Gastrocnemius medialis (tissue), 4 donors: ENCODE measurements at regions not wholly inside any gene's neighbourhood (a gene's known extent, or its start where the extent isn't known, plus 50 kb on each side); places are given as distances from the start of the nearest gene placed in this dataset.

Source experiments
- ATAC-seq, 2 donors: fragments of 150-250 bp; one replicate each; pipeline ENCODE4 v1.9.1; 2016
- DNase-seq, 2 donors: peaks; one replicate each; pipeline ENCODE4 v3.0.0-alpha.2; 2019
- H3K27ac ChIP-seq, 4 donors: fragments of 200-600 bp; sonication (generic); 1 replicate in 1 of 4; 2 replicates in 3 of 4; pipeline ENCODE4 v1.5.1; 2016 to 2018; ENCODE audit warnings: mild to moderate bottlenecking in 2 of 4, moderate library complexity in 1 of 4
- H3K27me3 ChIP-seq, 3 donors: fragments of 200-600 bp; sonication (generic) in 2 of 3; 1 replicate in 1 of 3; 2 replicates in 2 of 3; pipeline versions ENCODE4 v1.5.1 to v1.6.0; 2016 to 2019; ENCODE audit warnings: mild to moderate bottlenecking in 1 of 3, moderate library complexity in 1 of 3
- H3K36me3 ChIP-seq, 2 donors: fragments of 200-600 bp; sonication (generic) in 1 of 2; one replicate each; pipeline ENCODE4 v1.5.1; 2017 to 2018
- H3K4me1 ChIP-seq, 2 donors: fragments of 200-600 bp; sonication (generic) in 1 of 2; one replicate each; pipeline ENCODE4 v1.5.1; 2016 to 2017; ENCODE audit warnings: mild to moderate bottlenecking in 2 of 2
- H3K4me3 ChIP-seq, 4 donors: fragments of 200-600 bp; sonication (generic) in 3 of 4; 1 replicate in 1 of 4; 2 replicates in 3 of 4; pipeline ENCODE4 v1.5.1; 2016 to 2019; ENCODE audit warnings: mild to moderate bottlenecking in 2 of 4
- H3K9me3 ChIP-seq, 3 donors: fragments of 200-600 bp; sonication (generic) in 2 of 3; 1 replicate in 1 of 3; 2 replicates in 2 of 3; pipeline ENCODE4 v1.5.1; 2016 to 2019
- POLR2A ChIP-seq, 2 donors: fragments of 450-650 bp; IDR thresholded peaks; one replicate each; pipeline ENCODE4 v1.6.1; 2017; ENCODE audit warnings: antibody characterized with exemption in 2 of 2, mild to moderate bottlenecking in 2 of 2, moderate library complexity in 2 of 2
- in situ Hi-C, 4 donors: fragments of 200-750 bp; cut with MboI; loops; one replicate each; pipeline versions ENCODE4 v1.15.0 to v1.8.0; 2017; ENCODE audit warnings: low sequenced_read_pairs in 4 of 4
- intact Hi-C: fragments of 100-400 bp; cut with DNase I; formaldehyde crosslinking; loops from one replicate; pipeline ENCODE4 v1.15.1; 2023; ENCODE audit warnings: low total_unique reads
- TF ChIP-seq, protein P1 (sequence below), 5 experiments: fragments of 450-650 bp in 3 of 5; fragments of 200-600 bp in 2 of 5; sonication (generic) in 2 of 5; IDR thresholded peaks in 4 of 5; conservative IDR thresholded peaks in 1 of 5; 1 replicate in 4 of 5; 2 replicates in 1 of 5; pipeline ENCODE4 v1.5.1; 2016 to 2019; ENCODE audit warnings: antibody characterized with exemption in 5 of 5, mild to moderate bottlenecking in 3 of 5, moderate library complexity in 3 of 5

DNA sequence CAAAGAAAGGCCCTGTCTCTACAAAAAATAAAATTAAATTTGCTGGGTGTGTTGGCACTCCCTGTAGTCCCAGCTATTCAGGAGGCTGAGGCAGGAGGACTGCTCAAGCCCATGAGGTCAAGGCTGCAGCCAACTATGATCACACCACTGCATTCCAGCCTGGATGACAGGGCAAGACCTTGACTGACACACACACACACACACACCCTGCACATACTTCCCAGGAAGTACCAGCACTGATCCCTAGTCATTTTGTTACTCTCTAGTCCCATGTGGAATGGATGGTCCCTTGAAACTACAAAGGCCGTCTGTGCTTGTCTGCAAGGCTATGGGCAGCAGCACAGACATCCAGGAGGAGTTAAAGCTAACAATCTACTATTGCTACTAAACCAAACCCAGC lies 59.7 kb upstream of the CYP2D6 start:
- no peak for TF ChIP-seq POLR2A (IDR thresholded peaks at IDR 0.05)
- TF ChIP-seq, protein P1, sequence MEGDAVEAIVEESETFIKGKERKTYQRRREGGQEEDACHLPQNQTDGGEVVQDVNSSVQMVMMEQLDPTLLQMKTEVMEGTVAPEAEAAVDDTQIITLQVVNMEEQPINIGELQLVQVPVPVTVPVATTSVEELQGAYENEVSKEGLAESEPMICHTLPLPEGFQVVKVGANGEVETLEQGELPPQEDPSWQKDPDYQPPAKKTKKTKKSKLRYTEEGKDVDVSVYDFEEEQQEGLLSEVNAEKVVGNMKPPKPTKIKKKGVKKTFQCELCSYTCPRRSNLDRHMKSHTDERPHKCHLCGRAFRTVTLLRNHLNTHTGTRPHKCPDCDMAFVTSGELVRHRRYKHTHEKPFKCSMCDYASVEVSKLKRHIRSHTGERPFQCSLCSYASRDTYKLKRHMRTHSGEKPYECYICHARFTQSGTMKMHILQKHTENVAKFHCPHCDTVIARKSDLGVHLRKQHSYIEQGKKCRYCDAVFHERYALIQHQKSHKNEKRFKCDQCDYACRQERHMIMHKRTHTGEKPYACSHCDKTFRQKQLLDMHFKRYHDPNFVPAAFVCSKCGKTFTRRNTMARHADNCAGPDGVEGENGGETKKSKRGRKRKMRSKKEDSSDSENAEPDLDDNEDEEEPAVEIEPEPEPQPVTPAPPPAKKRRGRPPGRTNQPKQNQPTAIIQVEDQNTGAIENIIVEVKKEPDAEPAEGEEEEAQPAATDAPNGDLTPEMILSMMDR (IDR thresholded peaks at IDR 0.05 in 4 of 5, conservative IDR thresholded peaks at IDR 0.05 in 1 of 5) = no peak
- no peaks in the 10 kb centered on the region for H3K36me3 ChIP-seq
- intact Hi-C loops = no loop called here
- in situ Hi-C loops = no loop called here
- ATAC-seq (no peak), DNase-seq (no peak)
- H3K27me3 ChIP-seq = no peaks in the 10 kb centered on the region
- H3K27ac ChIP-seq = no peak overlapping the region
- no peaks in the 10 kb centered on the region for H3K9me3 ChIP-seq
- H3K4me1 ChIP-seq = peaks cover 6 to 8% of the 10 kb centered on the region in 2 donors
- H3K4me3 ChIP-seq = no peak overlapping the region

DNA sequence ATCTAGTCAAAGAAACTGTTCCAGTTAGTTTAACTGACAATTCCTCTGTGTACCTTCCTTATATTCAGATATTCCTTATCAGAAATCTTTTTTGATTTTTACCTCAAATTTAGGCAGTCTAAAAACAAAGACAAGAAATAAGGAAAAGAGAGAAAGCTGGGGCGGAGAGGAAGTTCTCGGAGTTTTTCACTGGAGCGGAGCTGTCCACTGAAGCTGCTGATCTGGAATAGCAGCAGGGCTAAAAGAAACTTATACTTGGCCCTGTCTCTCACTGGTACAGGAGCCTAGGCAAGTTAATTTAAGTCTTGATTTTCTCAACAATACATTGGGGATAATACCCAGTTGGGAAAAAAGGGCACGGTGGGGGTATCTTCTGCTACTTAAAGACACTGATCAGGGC lies 59.2 kb upstream of the CYP2D6 start:
- intact Hi-C loops = no loop called here
- Histone ChIP-seq H3K27ac (no peak overlapping the region), H3K9me3 (no peaks in the 10 kb centered on the region), H3K36me3 (no peaks in the 10 kb centered on the region), H3K4me1 (peaks cover 6 to 8% of the 10 kb centered on the region in 2 donors), H3K27me3 (no peaks in the 10 kb centered on the region), H3K4me3 (no peak overlapping the region)
- in situ Hi-C loops = no loop called here
- ATAC-seq = no peak
- DNase-seq = no peak
- no peak for TF ChIP-seq POLR2A (IDR thresholded peaks at IDR 0.05)
- TF ChIP-seq, protein P1 (IDR thresholded peaks at IDR 0.05 in 4 of 5, conservative IDR thresholded peaks at IDR 0.05 in 1 of 5) = no peak

DNA sequence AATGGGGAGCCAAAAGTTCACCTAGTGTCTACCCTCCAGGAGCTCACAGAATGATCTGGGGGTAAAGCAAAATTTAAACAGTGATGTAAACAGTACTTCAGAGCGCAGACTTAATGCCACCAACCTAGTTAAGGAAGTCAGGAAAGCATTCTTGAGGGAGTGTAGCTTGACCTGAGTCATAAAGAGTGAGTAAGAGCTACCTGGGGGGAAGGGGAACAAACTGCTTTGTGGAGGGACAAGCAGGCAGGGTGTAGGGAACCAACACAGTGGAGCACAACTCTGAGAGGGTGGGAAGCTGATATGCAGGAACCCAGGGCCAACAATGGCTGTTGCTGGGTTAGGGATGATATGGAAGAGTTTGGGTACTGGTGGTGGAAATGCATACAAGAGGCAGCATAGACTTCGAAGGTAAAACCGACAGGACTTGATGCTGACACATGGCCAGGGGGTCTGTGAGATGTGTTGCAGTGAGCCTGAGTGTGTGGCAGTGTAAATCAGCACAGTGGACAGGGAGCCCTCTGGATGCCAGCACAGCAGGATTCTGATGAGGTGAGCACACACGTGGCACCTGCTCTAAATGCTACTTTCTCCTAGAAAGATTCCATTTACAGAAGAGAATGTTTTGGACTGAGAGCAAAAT lies 58.3 kb upstream of the CYP2D6 start:
- Histone ChIP-seq H3K27ac (no peak overlapping the region), H3K36me3 (no peaks in the 10 kb centered on the region), H3K4me1 (peaks cover 6 to 8% of the 10 kb centered on the region in 2 donors), H3K27me3 (no peaks in the 10 kb centered on the region), H3K4me3 (no peak overlapping the region), H3K9me3 (no peaks in the 10 kb centered on the region)
- DNase-seq (no peak), ATAC-seq (no peak)
- intact Hi-C loops = no loop called here
- no peak for TF ChIP-seq POLR2A (IDR thresholded peaks at IDR 0.05)
- TF ChIP-seq, protein P1 (IDR thresholded peaks at IDR 0.05 in 4 of 5, conservative IDR thresholded peaks at IDR 0.05 in 1 of 5) = no peak
- in situ Hi-C loops = no loop called here

DNA sequence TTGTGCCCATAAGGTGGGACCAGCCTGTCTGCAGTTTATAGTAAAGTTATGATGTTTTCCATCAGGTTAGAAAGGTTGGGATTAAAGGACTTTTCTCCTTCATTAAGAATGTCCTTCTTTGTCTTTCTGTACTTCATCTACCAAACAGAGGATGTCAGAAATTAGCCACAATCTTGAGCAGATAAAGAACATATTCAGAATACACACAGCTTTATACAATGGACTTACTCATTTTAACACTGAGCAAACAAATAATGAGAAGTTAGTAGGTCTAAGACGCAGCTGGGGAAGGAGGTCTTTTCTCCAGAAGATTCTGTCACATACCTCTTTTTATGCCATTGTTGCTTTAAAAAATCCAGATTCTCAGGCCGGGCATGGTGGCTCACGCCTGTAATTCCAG lies 57.0 kb upstream of the CYP2D6 start:
- ATAC-seq = no peak
- Histone ChIP-seq H3K27ac (no peak overlapping the region), H3K36me3 (no peaks in the 10 kb centered on the region), H3K27me3 (no peaks in the 10 kb centered on the region), H3K4me3 (no peak overlapping the region), H3K9me3 (no peaks in the 10 kb centered on the region), H3K4me1 (peaks cover 2 to 6% of the 10 kb centered on the region in 2 donors)
- in situ Hi-C loops (no loop called here), intact Hi-C loops (no loop called here)
- TF ChIP-seq, protein P1 (IDR thresholded peaks at IDR 0.05 in 4 of 5, conservative IDR thresholded peaks at IDR 0.05 in 1 of 5) = no peak
- no peak for TF ChIP-seq POLR2A (IDR thresholded peaks at IDR 0.05)
- no peak for DNase-seq

DNA sequence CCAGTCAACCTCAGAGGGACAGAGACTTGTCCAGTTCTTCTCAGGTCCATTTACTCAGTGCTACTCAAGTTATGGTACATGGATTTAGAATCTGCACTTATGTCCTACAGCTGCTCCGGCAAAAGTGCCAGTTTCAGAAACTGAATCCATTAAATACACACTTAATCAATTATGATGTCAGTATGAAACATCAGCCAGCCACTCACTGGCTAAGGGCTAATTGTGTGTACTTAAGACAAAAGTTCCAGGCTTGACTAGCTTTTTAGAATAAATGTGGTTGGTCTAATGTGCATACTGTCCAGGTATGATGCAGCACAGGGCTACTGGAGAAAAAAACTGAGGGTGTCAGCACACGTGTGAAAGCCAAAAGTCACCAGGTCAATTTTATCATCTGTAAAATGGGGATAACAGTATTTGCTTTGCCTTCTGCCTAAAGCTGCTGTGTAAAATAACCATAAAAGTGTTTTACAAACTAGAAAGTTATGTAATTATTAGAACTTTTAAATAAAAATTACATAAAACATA lies 55.4 kb upstream of the CYP2D6 start:
- Histone ChIP-seq H3K36me3 (no peaks in the 10 kb centered on the region), H3K9me3 (no peaks in the 10 kb centered on the region), H3K27ac (no peak overlapping the region), H3K4me3 (no peak overlapping the region), H3K4me1 (no peaks in the 10 kb centered on the region), H3K27me3 (no peaks in the 10 kb centered on the region)
- no peak for TF ChIP-seq POLR2A (IDR thresholded peaks at IDR 0.05)
- TF ChIP-seq, protein P1 (IDR thresholded peaks at IDR 0.05 in 4 of 5, conservative IDR thresholded peaks at IDR 0.05 in 1 of 5) = no peak
- no peak for ATAC-seq
- in situ Hi-C loops = no loop called here
- intact Hi-C loops = no loop called here
- no peak for DNase-seq
